ENCODE measurements at regions not wholly inside any gene's neighbourhood (a gene's known extent, or its start where the extent isn't known, plus 50 kb on each side); places are given as distances from the start of the nearest gene placed in this dataset.
A peak's percentile ranks its signal among the peaks of the same experiment; 100 is the strongest.

DNA sequence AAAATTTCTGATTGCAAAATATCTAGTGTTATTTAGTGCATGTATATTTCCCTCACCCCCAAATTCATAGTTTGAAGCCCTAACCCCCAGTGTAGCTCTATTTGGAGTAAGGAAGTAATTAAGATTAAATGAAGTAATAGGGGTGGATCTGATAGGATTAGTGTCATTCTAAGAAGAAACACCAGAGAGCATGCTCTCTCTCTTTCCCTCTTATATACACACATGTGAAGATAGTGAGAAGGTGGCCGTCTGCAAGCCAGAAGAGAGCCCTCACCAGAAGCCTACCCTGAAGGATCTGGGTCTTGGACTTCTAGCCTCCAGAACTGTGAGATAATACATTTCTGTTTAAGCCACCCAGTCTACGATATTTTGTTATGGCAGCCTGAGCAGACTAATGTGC, 120.3 kb downstream of the TMEM30B start:
- TF ChIP-seq, protein P1, sequence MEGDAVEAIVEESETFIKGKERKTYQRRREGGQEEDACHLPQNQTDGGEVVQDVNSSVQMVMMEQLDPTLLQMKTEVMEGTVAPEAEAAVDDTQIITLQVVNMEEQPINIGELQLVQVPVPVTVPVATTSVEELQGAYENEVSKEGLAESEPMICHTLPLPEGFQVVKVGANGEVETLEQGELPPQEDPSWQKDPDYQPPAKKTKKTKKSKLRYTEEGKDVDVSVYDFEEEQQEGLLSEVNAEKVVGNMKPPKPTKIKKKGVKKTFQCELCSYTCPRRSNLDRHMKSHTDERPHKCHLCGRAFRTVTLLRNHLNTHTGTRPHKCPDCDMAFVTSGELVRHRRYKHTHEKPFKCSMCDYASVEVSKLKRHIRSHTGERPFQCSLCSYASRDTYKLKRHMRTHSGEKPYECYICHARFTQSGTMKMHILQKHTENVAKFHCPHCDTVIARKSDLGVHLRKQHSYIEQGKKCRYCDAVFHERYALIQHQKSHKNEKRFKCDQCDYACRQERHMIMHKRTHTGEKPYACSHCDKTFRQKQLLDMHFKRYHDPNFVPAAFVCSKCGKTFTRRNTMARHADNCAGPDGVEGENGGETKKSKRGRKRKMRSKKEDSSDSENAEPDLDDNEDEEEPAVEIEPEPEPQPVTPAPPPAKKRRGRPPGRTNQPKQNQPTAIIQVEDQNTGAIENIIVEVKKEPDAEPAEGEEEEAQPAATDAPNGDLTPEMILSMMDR (conservative IDR thresholded peaks at IDR 0.05; ENCODE audit: low read depth, low read length): peak; percentile 17; the same call in 1 of the 2 replicates
- TF ChIP-seq EZH2 (IDR thresholded peaks at IDR 0.05; ENCODE audit: low read length, unreplicated experiment): no peak

All from PC-3 (cell line).